Prostate gland (tissue), 2 donors: ENCODE measurements at regions not wholly inside any gene's neighbourhood (a gene's known extent, or its start where the extent isn't known, plus 50 kb on each side); places are given as distances from the start of the nearest gene placed in this dataset.

Source experiments
- CTCF ChIP-seq, 4 experiments: fragments of 200-600 bp in 2 of 4; fragments of 450-650 bp in 2 of 4; sonication (generic) in 2 of 4; IDR thresholded peaks; 1 replicate in 3 of 4; 2 replicates in 1 of 4; pipeline ENCODE4 v1.5.1; 2016 to 2019; ENCODE audit warnings: antibody characterized with exemption in 4 of 4, mild to moderate bottlenecking in 2 of 4, moderate library complexity in 2 of 4
- POLR2A ChIP-seq: fragments of 450-650 bp; IDR thresholded peaks from one replicate; pipeline ENCODE4 v1.6.1; 2016; ENCODE audit warnings: antibody characterized with exemption, mild to moderate bottlenecking
- POLR2AphosphoS5 ChIP-seq: sonication (generic); formaldehyde crosslinking; IDR thresholded peaks from one replicate; pipeline ENCODE4 v1.6.1; 2017; ENCODE audit warnings: antibody characterized with exemption

GRCh38 chr13:44710576-44710975 lies 134.4 kb upstream of the TSC22D1 start:
- TF ChIP-seq POLR2AphosphoS5, result no peak
- no peak for TF ChIP-seq CTCF (IDR thresholded peaks at IDR 0.05)
- TF ChIP-seq POLR2A, result no peak
